ENCODE measurements at regions not wholly inside any gene's neighbourhood (a gene's known extent, or its start where the extent isn't known, plus 50 kb on each side); places are given as distances from the start of the nearest gene placed in this dataset.

GRCh38 chr19:33938821-33939220 is 142.2 kb downstream of the KCTD15 start:
- no peak overlapping the region for H3K27ac Mint-ChIP-seq (ENCODE audit: low read depth)
- H3K27me3 Mint-ChIP-seq = peaks cover 29% of the 10 kb centered on the region
- no peak overlapping the region for H3K4me3 Mint-ChIP-seq
- H3K9me3 Mint-ChIP-seq = peaks cover 12% of the 10 kb centered on the region
- H3K4me1 Mint-ChIP-seq = no peaks in the 10 kb centered on the region
- ATAC-seq (replicated peaks; ENCODE audit: extremely low read depth, poor library complexity, severe bottlenecking) (no peak), DNase-seq (ENCODE audit: low spot score in 2 of 2) (no peak)
- H3K36me3 Mint-ChIP-seq (ENCODE audit: insufficient read depth) = no peaks in the 10 kb centered on the region

GRCh38 chr19:33941133-33941532 is 144.5 kb downstream of the KCTD15 start:
- H3K27ac Mint-ChIP-seq (ENCODE audit: low read depth) = no peak overlapping the region
- H3K4me1 Mint-ChIP-seq = no peaks in the 10 kb centered on the region
- no peaks in the 10 kb centered on the region for H3K36me3 Mint-ChIP-seq (ENCODE audit: insufficient read depth)
- peaks cover 13% of the 10 kb centered on the region for H3K27me3 Mint-ChIP-seq
- no peak for DNase-seq (ENCODE audit: low spot score in 2 of 2)
- no peak overlapping the region for H3K4me3 Mint-ChIP-seq
- peaks cover 7% of the 10 kb centered on the region for H3K9me3 Mint-ChIP-seq
- no peak for ATAC-seq (replicated peaks; ENCODE audit: extremely low read depth, poor library complexity, severe bottlenecking)

GRCh38 chr19:33946535-33947264 is 150.0 kb downstream of the KCTD15 start:
- ATAC-seq (replicated peaks; ENCODE audit: extremely low read depth, poor library complexity, severe bottlenecking) = no peak
- Mint-ChIP-seq H3K4me3 (no peak overlapping the region), H3K9me3 (peaks cover 7% of the 10 kb centered on the region), H3K27ac (ENCODE audit: low read depth) (no peak overlapping the region), H3K4me1 (no peaks in the 10 kb centered on the region), H3K36me3 (ENCODE audit: insufficient read depth) (no peaks in the 10 kb centered on the region), H3K27me3 (peaks cover 35% of the 10 kb centered on the region)
- DNase-seq (ENCODE audit: low spot score in 2 of 2) = no peak

- no peaks in the 10 kb centered on the region for H3K4me1 Mint-ChIP-seq
- H3K36me3 Mint-ChIP-seq (ENCODE audit: insufficient read depth) = no peaks in the 10 kb centered on the region
- no peak overlapping the region for H3K27ac Mint-ChIP-seq (ENCODE audit: low read depth)
- DNase-seq (ENCODE audit: low spot score in 2 of 2) (no peak), ATAC-seq (replicated peaks; ENCODE audit: extremely low read depth, poor library complexity, severe bottlenecking) (no peak)
- peaks cover 41% of the 10 kb centered on the region for H3K27me3 Mint-ChIP-seq
- H3K9me3 Mint-ChIP-seq = no peaks in the 10 kb centered on the region
- no peak overlapping the region for H3K4me3 Mint-ChIP-seq
These were observed 150.7 kb downstream of the KCTD15 start for GRCh38 chr19:33947265-33947964.

GRCh38 chr19:33948651-33949335 is 152.1 kb downstream of the KCTD15 start:
- no peaks in the 10 kb centered on the region for H3K36me3 Mint-ChIP-seq (ENCODE audit: insufficient read depth)
- no peak for DNase-seq (ENCODE audit: low spot score in 2 of 2)
- H3K4me3 Mint-ChIP-seq = no peak overlapping the region
- no peaks in the 10 kb centered on the region for H3K4me1 Mint-ChIP-seq
- ATAC-seq (replicated peaks; ENCODE audit: extremely low read depth, poor library complexity, severe bottlenecking) = no peak
- no peaks in the 10 kb centered on the region for H3K9me3 Mint-ChIP-seq
- H3K27me3 Mint-ChIP-seq = peaks cover 42% of the 10 kb centered on the region
- H3K27ac Mint-ChIP-seq (ENCODE audit: low read depth) = no peak overlapping the region

GRCh38 chr19:33950091-33950750 is 153.6 kb downstream of the KCTD15 start:
- Mint-ChIP-seq H3K27ac (ENCODE audit: low read depth) (no peak overlapping the region), H3K36me3 (ENCODE audit: insufficient read depth) (no peaks in the 10 kb centered on the region), H3K27me3 (peaks cover 55% of the 10 kb centered on the region), H3K4me3 (no peak overlapping the region), H3K4me1 (no peaks in the 10 kb centered on the region), H3K9me3 (no peaks in the 10 kb centered on the region)
- ATAC-seq (replicated peaks; ENCODE audit: extremely low read depth, poor library complexity, severe bottlenecking) (no peak), DNase-seq (ENCODE audit: low spot score in 2 of 2) (no peak)

- DNase-seq (ENCODE audit: low spot score in 2 of 2) (no peak), ATAC-seq (replicated peaks; ENCODE audit: extremely low read depth, poor library complexity, severe bottlenecking) (no peak)
- Mint-ChIP-seq H3K4me1 (no peaks in the 10 kb centered on the region), H3K36me3 (ENCODE audit: insufficient read depth) (no peaks in the 10 kb centered on the region), H3K27ac (ENCODE audit: low read depth) (no peak overlapping the region), H3K27me3 (peaks cover 63% of the 10 kb centered on the region), H3K4me3 (no peak overlapping the region), H3K9me3 (no peaks in the 10 kb centered on the region)
These were observed 156.4 kb downstream of the KCTD15 start for GRCh38 chr19:33953023-33953422.

GRCh38 chr19:33953592-33953991 is 156.9 kb downstream of the KCTD15 start:
- H3K27me3 Mint-ChIP-seq = peaks cover 57% of the 10 kb centered on the region
- H3K27ac Mint-ChIP-seq (ENCODE audit: low read depth) = no peak overlapping the region
- ATAC-seq (replicated peaks; ENCODE audit: extremely low read depth, poor library complexity, severe bottlenecking) (no peak), DNase-seq (ENCODE audit: low spot score in 2 of 2) (no peak)
- no peaks in the 10 kb centered on the region for H3K4me1 Mint-ChIP-seq
- no peaks in the 10 kb centered on the region for H3K9me3 Mint-ChIP-seq
- no peak overlapping the region for H3K4me3 Mint-ChIP-seq
- no peaks in the 10 kb centered on the region for H3K36me3 Mint-ChIP-seq (ENCODE audit: insufficient read depth)

- Mint-ChIP-seq H3K9me3 (no peaks in the 10 kb centered on the region), H3K27ac (ENCODE audit: low read depth) (no peak overlapping the region), H3K27me3 (peaks cover 51% of the 10 kb centered on the region), H3K36me3 (ENCODE audit: insufficient read depth) (no peaks in the 10 kb centered on the region), H3K4me3 (no peak overlapping the region), H3K4me1 (no peaks in the 10 kb centered on the region)
- ATAC-seq (replicated peaks; ENCODE audit: extremely low read depth, poor library complexity, severe bottlenecking) (no peak), DNase-seq (ENCODE audit: low spot score in 2 of 2) (no peak)
These were observed 158.0 kb downstream of the KCTD15 start for GRCh38 chr19:33954686-33955085.

- H3K4me1 Mint-ChIP-seq = no peaks in the 10 kb centered on the region
- no peak for DNase-seq (ENCODE audit: low spot score in 2 of 2)
- no peaks in the 10 kb centered on the region for H3K9me3 Mint-ChIP-seq
- H3K27ac Mint-ChIP-seq (ENCODE audit: low read depth) = no peak overlapping the region
- ATAC-seq (replicated peaks; ENCODE audit: extremely low read depth, poor library complexity, severe bottlenecking) = no peak
- H3K27me3 Mint-ChIP-seq = peaks cover 62% of the 10 kb centered on the region
- H3K36me3 Mint-ChIP-seq (ENCODE audit: insufficient read depth) = no peaks in the 10 kb centered on the region
- no peak overlapping the region for H3K4me3 Mint-ChIP-seq
These were observed 160.3 kb downstream of the KCTD15 start for GRCh38 chr19:33956941-33957340.

GRCh38 chr19:33957804-33958203 is 161.1 kb downstream of the KCTD15 start:
- ATAC-seq (replicated peaks; ENCODE audit: extremely low read depth, poor library complexity, severe bottlenecking) (no peak), DNase-seq (ENCODE audit: low spot score in 2 of 2) (no peak)
- Mint-ChIP-seq H3K27me3 (peaks cover 62% of the 10 kb centered on the region), H3K27ac (ENCODE audit: low read depth) (no peak overlapping the region), H3K4me1 (no peaks in the 10 kb centered on the region), H3K36me3 (ENCODE audit: insufficient read depth) (no peaks in the 10 kb centered on the region), H3K4me3 (no peak overlapping the region), H3K9me3 (no peaks in the 10 kb centered on the region)

GRCh38 chr19:33960566-33960965 is 163.9 kb downstream of the KCTD15 start:
- no peak for DNase-seq (ENCODE audit: low spot score in 2 of 2)
- ATAC-seq (replicated peaks; ENCODE audit: extremely low read depth, poor library complexity, severe bottlenecking) = no peak

More at GRCh38 chr19:33960566-33960965, 163.9 kb downstream of the KCTD15 start:
- no peak overlapping the region for H3K4me3 Mint-ChIP-seq
- H3K9me3 Mint-ChIP-seq = no peaks in the 10 kb centered on the region
- H3K27me3 Mint-ChIP-seq = peaks cover 42% of the 10 kb centered on the region
- no peaks in the 10 kb centered on the region for H3K36me3 Mint-ChIP-seq (ENCODE audit: insufficient read depth)
- H3K4me1 Mint-ChIP-seq = no peaks in the 10 kb centered on the region
- no peak overlapping the region for H3K27ac Mint-ChIP-seq (ENCODE audit: low read depth)
